ENCODE measurements at regions not wholly inside any gene's neighbourhood (a gene's known extent, or its start where the extent isn't known, plus 50 kb on each side); places are given as distances from the start of the nearest gene placed in this dataset.

- no peak for TF ChIP-seq MAX (IDR thresholded peaks at IDR 0.05)
- TF ChIP-seq ZNF274 (IDR thresholded peaks at IDR 0.05; ENCODE audit: low read depth, low read length) = no peak
- TF ChIP-seq EZH2 (IDR thresholded peaks at IDR 0.05) = no peak
- no peak for TF ChIP-seq RAD21 (IDR thresholded peaks at IDR 0.05; ENCODE audit: low read depth)
- TF ChIP-seq EGR1 (IDR thresholded peaks at IDR 0.05; ENCODE audit: low read depth) = no peak
- TF ChIP-seq POLR2A (IDR thresholded peaks at IDR 0.05; ENCODE audit: borderline replicate concordance, extremely low read depth, insufficient read depth, insufficient read length) = no peak
- TF ChIP-seq ATF3 (IDR thresholded peaks at IDR 0.05) = no peak
- TF ChIP-seq CTCF (IDR thresholded peaks at IDR 0.05 in 2 of 3, conservative IDR thresholded peaks at IDR 0.05 in 1 of 3; ENCODE audit: borderline replicate concordance in 1 of 3, insufficient read depth in 1 of 3, low read depth in 2 of 3, low read length in 2 of 3) = no peak
- TF ChIP-seq SRF (IDR thresholded peaks at IDR 0.05; ENCODE audit: low read depth) = no peak
- no peak for TF ChIP-seq TCF7L2 (IDR thresholded peaks at IDR 0.05; ENCODE audit: borderline replicate concordance, extremely low read depth, insufficient read depth, insufficient read length)
- no peak for TF ChIP-seq ZFX (IDR thresholded peaks at IDR 0.05)
These were observed 488.5 kb downstream of the EIPR1 start for GRCh38 chr2:2889141-2889540.

More at GRCh38 chr2:2889141-2889540, 488.5 kb downstream of the EIPR1 start:
- no peaks in the 10 kb centered on the region for H4K20me1 ChIP-seq (ENCODE audit: insufficient read depth)
- H3K27me3 ChIP-seq (ENCODE audit: insufficient read depth, low read length) = peaks cover 45% of the 10 kb centered on the region
- intact Hi-C loops (cut with micrococcal nuclease) = no loop called here
- H2AFZ ChIP-seq (ENCODE audit: low read depth, low read length, poor library complexity, severe bottlenecking) = no peak overlapping the region
- H3K36me3 ChIP-seq (ENCODE audit: control insufficient read depth in 1 of 2, insufficient read depth in 2 of 2, low read length in 2 of 2) = no peaks in the 10 kb centered on the region
- H3K9me2 ChIP-seq (ENCODE audit: insufficient read depth) = no peaks in the 10 kb centered on the region
- ChIA-PET POLR2A (no interaction called here), RAD21 (ENCODE audit: low non-redundant PET in 1 of 2, low total read pairs in 2 of 2, uncharacterized antibody in 2 of 2, unreplicated experiment in 2 of 2) (no interaction called here), CTCF (no interaction called here)
- no peak overlapping the region for H3K9ac ChIP-seq (ENCODE audit: low read length)
- H3K9me3 ChIP-seq (ENCODE audit: control insufficient read depth in 1 of 2, insufficient read depth in 1 of 2, low read depth in 1 of 2, low read length in 2 of 2) = no peaks in the 10 kb centered on the region
- no peak overlapping the region for H3K4me3 ChIP-seq (replicated peaks in 1 of 2; ENCODE audit: low read depth in 1 of 2, low read length in 2 of 2)
- DNase-seq (ENCODE audit: low read depth, low spot score) = no peak
- H3K4me1 ChIP-seq (ENCODE audit: control insufficient read depth in 1 of 2, insufficient read depth in 2 of 2, low read length in 2 of 2) = no peaks in the 10 kb centered on the region
- BruUV-seq (replicated peaks) = no TSS peak
- no peak overlapping the region for H3K27ac ChIP-seq (ENCODE audit: low read depth, low read length)
- no peak for ATAC-seq
- H3K79me2 ChIP-seq (ENCODE audit: insufficient read depth, low read length) = no peaks in the 10 kb centered on the region
- no peak overlapping the region for H3K4me2 ChIP-seq (ENCODE audit: low read length)

Data from HCT116 (cell line).